KMS-11 (cell line): ENCODE measurements at regions not wholly inside any gene's neighbourhood (a gene's known extent, or its start where the extent isn't known, plus 50 kb on each side); places are given as distances from the start of the nearest gene placed in this dataset.

ENCODE experiments used
- H2AFZ ChIP-seq: fragments of 200-600 bp; sonication (generic); 2 replicates; pipeline ENCODE4 v1.6.1; 2016; ENCODE audit warnings: antibody characterized with exemption, mixed run types, low read depth
- H3K27ac ChIP-seq: fragments of 200-600 bp; sonication (generic); 2 replicates; pipeline ENCODE4 v1.6.1; 2016; ENCODE audit warnings: mild to moderate bottlenecking, mixed run types
- H3K27me3 ChIP-seq: fragments of 200-600 bp; sonication (generic); 2 replicates; pipeline ENCODE4 v1.6.1; 2017; ENCODE audit warnings: mild to moderate bottlenecking, low read depth, mixed run types, moderate library complexity; ENCODE audit not compliant: insufficient read depth
- H3K36me3 ChIP-seq: fragments of 200-600 bp; sonication (generic); 2 replicates; pipeline ENCODE4 v1.6.1; 2017; ENCODE audit warnings: mild to moderate bottlenecking, mixed run types; ENCODE audit not compliant: insufficient read depth
- H3K4me1 ChIP-seq: fragments of 200-600 bp; sonication (generic); 2 replicates; pipeline ENCODE4 v1.6.1; 2016; ENCODE audit warnings: mild to moderate bottlenecking, low read depth, mixed run types; ENCODE audit not compliant: poor library complexity, severe bottlenecking
- H3K4me2 ChIP-seq: fragments of 200-600 bp; sonication (generic); 2 replicates; pipeline ENCODE4 v1.7.0; 2016; ENCODE audit warnings: mild to moderate bottlenecking, mixed run types
- H3K4me3 ChIP-seq: fragments of 200-600 bp; sonication (generic); IDR thresholded peaks from 2 replicates; pipeline ENCODE4 v1.6.1; 2017; ENCODE audit warnings: low read depth, low read length, mixed read lengths; ENCODE audit not compliant: insufficient read depth
- H3K79me2 ChIP-seq: fragments of 200-600 bp; sonication (generic); 2 replicates; pipeline ENCODE4 v1.6.1; 2016; ENCODE audit warnings: low read depth, mixed run types; ENCODE audit not compliant: insufficient read depth
- H3K9ac ChIP-seq: fragments of 200-600 bp; sonication (generic); 2 replicates; pipeline ENCODE4 v1.6.1; 2016; ENCODE audit warnings: mild to moderate bottlenecking, mixed run types
- H4K20me1 ChIP-seq: fragments of 200-600 bp; sonication (generic); 2 replicates; pipeline ENCODE4 v1.6.1; 2016; ENCODE audit warnings: mild to moderate bottlenecking, mixed run types; ENCODE audit not compliant: insufficient read depth
- CTCF ChIP-seq: fragments of 200-600 bp; sonication (generic); conservative IDR thresholded peaks from 2 replicates; pipeline ENCODE4 v1.6.1; 2017; ENCODE audit warnings: low read depth, mild to moderate bottlenecking, antibody characterized with exemption, low read length, moderate library complexity, mixed read lengths

- no peaks in the 10 kb centered on the region for H3K27me3 ChIP-seq
Observed at GRCh38 chr10:1954300-1954699, 217.0 kb upstream of the ADARB2 start.

GRCh38 chr10:1952126-1953095 lies 215.1 kb upstream of the ADARB2 start:
- no peak overlapping the region for H2AFZ ChIP-seq
- no peak overlapping the region for H3K4me3 ChIP-seq
- H3K36me3 ChIP-seq: no peaks in the 10 kb centered on the region
- no peaks in the 10 kb centered on the region for H4K20me1 ChIP-seq
- H3K9ac ChIP-seq: no peak overlapping the region
- no peaks in the 10 kb centered on the region for H3K79me2 ChIP-seq
- H3K27me3 ChIP-seq: no peaks in the 10 kb centered on the region
- H3K27ac ChIP-seq: no peak overlapping the region
- no peaks in the 10 kb centered on the region for H3K4me1 ChIP-seq
- H3K4me2 ChIP-seq: no peak overlapping the region
- no peak for TF ChIP-seq CTCF

More at GRCh38 chr10:1954300-1954699, 217.0 kb upstream of the ADARB2 start:
- H3K79me2 ChIP-seq: no peaks in the 10 kb centered on the region
- no peak overlapping the region for H2AFZ ChIP-seq
- H4K20me1 ChIP-seq: no peaks in the 10 kb centered on the region
- H3K4me3 ChIP-seq: no peak overlapping the region
- H3K36me3 ChIP-seq: no peaks in the 10 kb centered on the region
- H3K4me2 ChIP-seq: no peak overlapping the region
- no peak for TF ChIP-seq CTCF
- H3K27ac ChIP-seq: no peak overlapping the region
- H3K4me1 ChIP-seq: no peaks in the 10 kb centered on the region
- no peak overlapping the region for H3K9ac ChIP-seq

- H3K36me3 ChIP-seq: no peaks in the 10 kb centered on the region
- no peaks in the 10 kb centered on the region for H4K20me1 ChIP-seq
- TF ChIP-seq CTCF: no peak
- H2AFZ ChIP-seq: no peak overlapping the region
- no peak overlapping the region for H3K4me2 ChIP-seq
- H3K4me3 ChIP-seq: no peak overlapping the region
- no peaks in the 10 kb centered on the region for H3K4me1 ChIP-seq
- H3K27ac ChIP-seq: no peak overlapping the region
- H3K9ac ChIP-seq: no peak overlapping the region
- H3K27me3 ChIP-seq: no peaks in the 10 kb centered on the region
- no peaks in the 10 kb centered on the region for H3K79me2 ChIP-seq
Observed at GRCh38 chr10:1950803-1951495, 213.6 kb upstream of the ADARB2 start.

- Histone ChIP-seq H3K4me2 (no peak overlapping the region), H3K9ac (no peak overlapping the region)
Observed at GRCh38 chr10:1947464-1948003, 210.2 kb upstream of the ADARB2 start.

More at GRCh38 chr10:1947464-1948003, 210.2 kb upstream of the ADARB2 start:
- Histone ChIP-seq H3K4me3 (no peak overlapping the region), H4K20me1 (no peaks in the 10 kb centered on the region), H3K36me3 (no peaks in the 10 kb centered on the region), H3K79me2 (no peaks in the 10 kb centered on the region), H3K27me3 (no peaks in the 10 kb centered on the region), H3K27ac (no peak overlapping the region), H2AFZ (no peak overlapping the region), H3K4me1 (no peaks in the 10 kb centered on the region)
- TF ChIP-seq CTCF: no peak
